Islet of Langerhans (tissue), 1 donor: ENCODE measurements at regions not wholly inside any gene's neighbourhood (a gene's known extent, or its start where the extent isn't known, plus 50 kb on each side); places are given as distances from the start of the nearest gene placed in this dataset.
"Not testable (repeated sequence)": the region's sequence is repeated elsewhere in the genome, so short reads cannot be mapped to it uniquely, and the experiment has no call there.

ENCODE experiments used
- FAIRE-seq: peaks from one replicate; lab custom pipeline; 2011; peaks lifted over from hg19 to GRCh38; lab: Jason Lieb, UNC

GRCh38 chr21:33121715-33122475 lies 52.0 kb downstream of the OLIG1 start:
- no peak for FAIRE-seq

DNA sequence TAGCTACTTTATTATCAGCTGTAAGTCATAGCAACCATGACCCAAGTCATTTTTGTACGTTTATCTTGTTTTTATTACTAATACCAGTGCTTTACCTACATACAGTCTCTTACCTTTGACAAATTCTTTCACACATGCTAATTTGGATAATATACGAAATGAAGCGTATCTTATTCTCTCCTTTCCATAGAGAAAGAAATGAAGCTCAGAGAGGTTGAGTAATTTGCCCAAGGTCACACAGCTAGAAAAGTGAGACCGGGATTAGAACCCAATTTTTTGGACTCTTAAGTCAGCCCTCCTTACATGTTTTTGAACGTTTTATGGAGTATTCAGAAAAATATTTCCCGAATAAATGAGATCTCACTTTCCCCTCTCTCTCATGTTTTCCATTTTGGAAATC lies 52.6 kb downstream of the OLIG1 start:
- no peak for FAIRE-seq

DNA sequence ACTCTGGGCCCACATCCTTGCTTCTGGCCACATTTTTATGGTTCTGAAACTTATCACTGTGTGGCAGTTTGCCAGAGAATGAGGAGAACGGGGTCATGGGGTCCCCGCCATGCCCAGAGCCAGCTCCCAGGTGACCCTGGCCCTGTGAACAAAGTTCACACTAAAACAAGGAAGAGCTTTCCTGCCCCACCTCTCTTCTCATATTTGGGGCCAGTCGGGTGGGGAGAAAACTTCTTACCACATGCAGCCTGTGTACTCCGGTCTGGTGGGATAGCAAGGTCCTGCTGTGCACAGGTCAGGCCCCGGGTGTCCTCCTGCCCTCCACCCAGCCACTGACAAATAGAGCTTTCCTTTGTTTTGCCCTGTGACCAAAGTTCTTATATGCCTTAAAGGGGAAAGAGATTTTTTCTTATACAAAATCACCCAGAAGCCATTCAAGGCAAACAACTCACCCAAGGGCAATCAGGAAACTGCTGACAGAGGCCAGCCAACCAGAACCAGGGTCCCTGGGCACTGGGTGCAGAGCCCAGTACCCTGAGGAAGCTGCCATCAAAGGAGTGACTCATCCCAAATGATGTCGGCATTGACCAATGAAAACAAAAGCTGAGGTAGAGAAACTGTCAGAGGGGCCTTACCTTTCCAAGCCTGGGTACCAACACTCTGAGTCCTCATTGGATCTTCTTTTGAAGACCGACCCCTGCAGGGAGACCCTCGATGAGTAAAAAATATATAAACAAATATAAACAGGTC lies 53.6 kb downstream of the OLIG1 start:
- no peak for FAIRE-seq

DNA sequence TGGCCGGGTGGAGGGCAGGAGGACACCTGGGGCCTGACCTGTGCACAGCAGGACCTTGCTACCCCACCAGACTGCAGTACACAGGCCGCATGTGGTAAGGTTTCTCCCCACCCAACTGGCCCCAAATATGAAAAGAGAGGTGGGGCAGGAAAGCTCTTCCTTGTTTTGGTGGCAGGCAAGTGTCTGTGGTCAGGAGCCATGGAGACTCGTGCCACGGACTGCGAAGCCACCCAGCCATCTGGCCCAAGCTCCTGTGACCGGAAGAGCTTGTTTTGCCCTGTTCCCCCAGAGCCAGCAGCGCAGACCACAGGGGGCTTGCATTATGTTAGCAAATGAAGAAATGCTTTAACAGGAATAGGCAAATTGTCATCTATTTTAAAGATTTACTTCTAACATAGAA lies 54.9 kb downstream of the OLIG1 start:
- no peak for FAIRE-seq

DNA sequence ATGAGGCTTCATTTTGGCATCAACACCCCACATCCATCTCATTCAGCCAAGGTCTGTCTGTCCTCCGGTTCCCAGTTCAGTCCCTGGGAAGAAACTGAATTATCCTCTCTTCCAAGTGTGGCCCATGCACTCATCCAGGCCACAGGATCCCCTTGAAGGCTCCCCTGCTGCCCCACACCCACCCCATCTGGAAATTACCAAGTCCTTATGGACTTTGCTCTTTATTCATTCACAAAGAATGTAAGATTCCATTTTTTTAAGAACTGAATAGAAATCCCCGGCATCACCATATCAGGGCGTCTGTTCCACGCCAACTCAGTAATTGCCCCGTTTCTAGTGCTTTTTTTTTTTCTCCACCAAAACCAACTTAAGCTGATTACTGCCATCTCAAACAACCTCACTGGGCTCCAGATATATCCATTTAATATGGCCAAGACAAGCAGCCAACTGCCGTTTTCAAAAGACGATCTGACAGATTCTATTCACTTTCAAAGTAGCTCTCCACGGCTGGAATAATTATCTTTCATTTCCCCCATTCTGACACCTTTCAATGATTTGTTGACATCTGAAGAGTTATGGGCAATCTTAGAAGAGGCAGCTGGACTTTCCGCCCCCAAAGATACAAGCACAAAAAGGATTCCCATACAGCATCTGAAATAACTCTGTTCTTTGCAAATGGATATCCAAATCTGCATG lies 55.9 kb downstream of the OLIG1 start:
- no peak for FAIRE-seq

GRCh38 chr21:33126569-33126968 lies 56.6 kb downstream of the OLIG1 start:
- FAIRE-seq: no peak

DNA sequence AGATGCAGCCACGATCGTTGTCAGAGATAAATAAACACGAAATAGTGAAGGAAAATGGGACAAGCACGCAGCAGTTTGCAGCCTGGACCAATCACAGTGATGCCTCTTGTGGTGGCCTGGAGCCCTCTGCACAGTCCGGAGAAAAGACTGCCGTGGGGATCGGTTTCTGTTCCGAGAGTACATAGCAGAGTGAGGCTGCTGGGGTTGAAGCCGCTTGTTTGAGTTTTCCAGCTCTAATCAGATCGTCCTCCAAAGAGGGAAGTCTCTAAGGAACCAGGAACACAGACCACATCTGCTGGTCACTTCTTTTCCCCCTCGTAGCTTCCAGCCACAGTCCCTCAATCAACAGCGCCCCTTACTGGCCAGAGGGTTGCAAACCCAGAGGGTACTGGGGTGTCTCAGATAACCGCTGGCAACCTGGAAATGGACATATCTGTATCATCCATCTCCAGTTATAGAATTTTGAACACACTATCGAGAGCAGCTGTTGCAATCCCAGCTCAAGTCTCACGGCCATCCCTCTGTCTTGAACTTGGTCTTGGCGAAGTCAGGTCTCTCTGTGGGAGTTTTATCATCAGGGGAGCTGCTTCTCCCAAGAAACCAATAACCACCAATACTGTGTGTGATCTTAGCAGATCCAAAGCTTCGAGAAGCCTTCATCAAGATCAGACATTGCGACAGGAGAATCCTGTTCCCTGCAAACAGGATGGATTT lies 57.4 kb downstream of the OLIG1 start:
- FAIRE-seq: peak; percentile 38

GRCh38 chr21:33127868-33128242 lies 57.9 kb downstream of the OLIG1 start:
- no peak for FAIRE-seq

DNA sequence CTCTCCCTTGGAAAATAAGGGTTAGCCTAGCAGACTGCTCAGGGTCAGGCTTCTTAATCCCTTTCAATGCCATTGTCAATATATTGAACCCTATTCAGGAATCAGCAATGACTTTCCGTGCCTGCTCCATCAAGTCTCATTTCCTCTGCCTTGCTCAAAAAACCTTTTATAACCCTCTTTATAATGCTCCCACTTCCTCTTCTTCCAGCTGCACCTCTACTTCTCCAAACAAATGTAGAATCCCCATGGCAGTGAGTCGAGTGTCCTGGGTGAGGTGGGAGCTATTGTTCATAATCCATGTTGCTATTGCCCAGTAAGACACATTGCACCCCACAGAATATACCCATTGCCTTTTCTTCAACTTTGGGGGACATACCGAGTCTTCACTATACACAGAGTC lies 58.6 kb downstream of the OLIG1 start:
- no peak for FAIRE-seq

- FAIRE-seq: no peak
Observed at GRCh38 chr21:33132054-33132453, 62.1 kb downstream of the OLIG1 start.

- no peak for FAIRE-seq
Observed at GRCh38 chr21:33133892-33134291, 64.0 kb downstream of the OLIG1 start.

DNA sequence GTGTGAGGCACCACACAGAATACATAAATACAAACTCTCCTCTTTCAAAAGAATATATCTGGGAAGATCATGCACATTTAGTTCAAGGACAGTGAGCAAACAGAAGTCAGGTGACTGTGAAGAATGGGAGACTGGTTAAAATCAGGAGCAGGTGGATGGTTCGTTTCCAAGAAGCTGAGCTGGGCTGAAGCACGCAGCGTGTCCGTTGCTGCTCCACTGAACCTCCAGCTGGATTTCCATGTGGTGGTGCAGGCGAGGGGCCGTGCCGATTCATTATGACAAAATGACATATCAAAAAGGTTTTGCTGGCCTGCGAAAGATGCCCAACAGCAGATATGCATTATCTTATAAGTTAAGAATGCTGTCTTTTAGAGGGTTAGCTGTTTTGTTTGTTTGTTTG lies 66.0 kb downstream of the OLIG1 start:
- no peak for FAIRE-seq

- FAIRE-seq: peak; percentile 99
Observed at GRCh38 chr21:33136847-33137502, 67.0 kb downstream of the OLIG1 start.

DNA sequence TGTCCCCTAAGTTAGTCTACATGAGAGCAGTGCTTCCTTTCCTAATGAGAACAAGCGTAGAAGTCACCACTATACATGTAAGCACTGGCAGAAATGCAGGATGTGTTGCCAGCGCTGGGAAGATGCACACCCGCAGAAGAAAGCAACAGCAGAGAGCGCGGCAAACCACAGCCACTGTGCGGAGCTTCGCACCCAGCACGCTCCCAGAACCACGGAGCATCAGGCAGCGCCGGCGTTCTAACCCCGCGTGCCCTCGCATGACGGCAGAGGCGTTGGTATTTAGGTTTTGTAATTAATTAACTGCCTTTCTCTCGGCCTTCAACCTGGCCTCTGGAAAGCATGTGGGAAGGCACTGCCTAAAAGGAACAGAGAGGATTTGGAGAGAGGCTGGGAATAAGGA lies 69.1 kb downstream of the OLIG1 start:
- no peak for FAIRE-seq

DNA sequence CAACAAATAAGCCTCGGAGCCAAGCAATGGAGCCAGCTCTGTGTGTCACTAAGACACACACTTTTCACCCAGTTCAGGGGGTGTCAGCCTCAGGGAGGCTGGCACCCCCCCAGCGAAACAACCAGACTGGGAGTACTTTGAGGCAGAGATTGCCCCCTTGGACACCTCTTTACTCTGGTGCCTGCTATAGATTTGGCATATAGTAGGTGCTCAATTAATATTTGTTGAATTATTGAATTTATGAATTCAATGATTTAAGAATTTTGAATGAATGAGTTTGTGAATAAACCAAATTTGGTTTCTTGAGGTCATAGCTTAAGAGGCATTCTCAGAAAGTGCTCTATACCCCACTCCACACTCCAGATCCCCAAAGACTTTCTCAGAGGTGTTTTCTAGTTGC lies 70.3 kb downstream of the OLIG1 start:
- FAIRE-seq: no peak

DNA sequence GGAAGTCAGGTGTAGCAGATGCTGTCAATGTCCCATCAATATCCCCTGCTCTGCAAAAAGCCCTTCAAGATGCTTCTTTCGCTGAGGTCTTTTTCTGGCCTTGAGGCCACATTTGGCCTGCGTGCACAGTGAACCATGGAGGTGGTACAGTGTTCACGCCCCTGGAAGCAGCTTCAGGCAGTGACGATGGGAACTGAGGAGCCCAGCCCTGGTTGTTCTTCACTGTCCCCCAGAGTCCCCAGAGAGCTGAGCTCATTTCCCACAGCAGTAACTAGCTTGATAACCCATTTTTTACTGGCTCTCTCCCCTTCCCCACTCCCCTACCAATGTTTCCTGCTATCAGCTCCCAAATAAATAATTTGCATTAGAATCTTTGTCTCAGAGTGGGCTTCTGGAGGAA lies 76.5 kb downstream of the OLIG1 start:
- FAIRE-seq: no peak

- no peak for FAIRE-seq
Observed at GRCh38 chr21:33149181-33149580, 79.2 kb downstream of the OLIG1 start.

DNA sequence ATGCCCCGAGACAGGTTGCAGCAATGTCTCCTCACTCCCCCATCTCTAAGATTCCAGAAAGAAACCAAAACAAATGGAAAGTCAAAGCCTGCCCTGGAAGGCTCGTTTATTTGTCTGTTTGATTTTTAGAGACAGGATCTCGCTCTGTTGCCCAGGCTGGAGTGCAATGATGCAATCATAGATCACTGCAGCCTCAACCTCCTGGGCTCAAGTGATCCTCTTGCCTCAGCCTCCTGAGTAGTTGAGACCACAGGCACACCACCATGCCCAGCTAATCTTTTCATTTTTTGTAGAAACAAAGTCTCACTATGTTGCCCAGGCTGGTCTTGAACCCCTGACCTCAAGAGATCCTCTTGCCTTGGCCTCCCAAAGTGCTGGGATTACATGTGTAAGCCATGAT lies 78.8 kb upstream of the IFNAR2 start:
- FAIRE-seq: not testable (repeated sequence)

GRCh38 chr21:33151941-33152731 lies 77.6 kb upstream of the IFNAR2 start:
- no peak for FAIRE-seq

- no peak for FAIRE-seq
Observed at GRCh38 chr21:33152732-33153130, 77.0 kb upstream of the IFNAR2 start.

GRCh38 chr21:33155005-33155404 lies 74.7 kb upstream of the IFNAR2 start:
- no peak for FAIRE-seq
